ENCODE measurements at regions not wholly inside any gene's neighbourhood (a gene's known extent, or its start where the extent isn't known, plus 50 kb on each side); places are given as distances from the start of the nearest gene placed in this dataset.

GRCh38 chr5:143729334-143729946, 82.5 kb upstream of the HMHB1 start:
- TF ChIP-seq POLR2A (IDR thresholded peaks at IDR 0.05) (no peak), CTCF (IDR thresholded peaks at IDR 0.05) (no peak)

Measured in heart left ventricle (tissue), 13 donors.